AG10803 (cell line): ENCODE measurements at regions not wholly inside any gene's neighbourhood (a gene's known extent, or its start where the extent isn't known, plus 50 kb on each side); places are given as distances from the start of the nearest gene placed in this dataset.
"Not testable (repeated sequence)": the region's sequence is repeated elsewhere in the genome, so short reads cannot be mapped to it uniquely, and the experiment has no call there.

Source experiments
- DNase-seq: peaks from one replicate; pipeline ENCODE4 v3.0.0; 2010; ENCODE audit warnings: low read depth
- H3K4me3 ChIP-seq: 2 replicates; pipeline ENCODE4 v1.5.1; 2011; ENCODE audit warnings: mild to moderate bottlenecking, low read length, control low read depth
- CTCF ChIP-seq: conservative IDR thresholded peaks from 2 replicates; pipeline ENCODE4 v1.5.1; 2011; ENCODE audit warnings: mild to moderate bottlenecking, low read length, control low read depth, inconsistent platforms

- no peak for TF ChIP-seq CTCF
- H3K4me3 ChIP-seq: no peak overlapping the region
- no peak for DNase-seq
Observed at GRCh38 chr10:33016988-33017387, 59.0 kb upstream of the ITGB1 start.

GRCh38 chr10:33015761-33016547 lies 57.9 kb upstream of the ITGB1 start:
- peak; percentile 85 for DNase-seq

GRCh38 chr10:33013331-33013730 lies 55.3 kb upstream of the ITGB1 start:
- not testable (repeated sequence) for DNase-seq, H3K4me3 ChIP-seq

More at GRCh38 chr10:33015761-33016547, 57.9 kb upstream of the ITGB1 start:
- no peak overlapping the region for H3K4me3 ChIP-seq
- no peak for TF ChIP-seq CTCF

GRCh38 chr10:33012306-33012705 lies 54.3 kb upstream of the ITGB1 start:
- no peak for TF ChIP-seq CTCF
- no peak overlapping the region for H3K4me3 ChIP-seq
- peak; percentile 49 for DNase-seq

- DNase-seq: peak; percentile 98
- H3K4me3 ChIP-seq: no peak overlapping the region
- TF ChIP-seq CTCF: peak; percentile 73
Observed at GRCh38 chr10:33010132-33011037, 52.4 kb upstream of the ITGB1 start.

GRCh38 chr10:33009244-33010131 lies 51.5 kb upstream of the ITGB1 start:
- DNase-seq: no peak
- no peak for TF ChIP-seq CTCF
- no peak overlapping the region for H3K4me3 ChIP-seq
